ENCODE measurements at regions not wholly inside any gene's neighbourhood (a gene's known extent, or its start where the extent isn't known, plus 50 kb on each side); places are given as distances from the start of the nearest gene placed in this dataset.

GRCh38 chr2:82986899-82987298, 1472.2 kb downstream of the SUCLG1 start:
- Histone ChIP-seq H3K4me3 (no peak overlapping the region), H3K9me3 (ENCODE audit: low read depth) (no peaks in the 10 kb centered on the region), H4K20me1 (ENCODE audit: insufficient read depth, poor library complexity, severe bottlenecking) (no peaks in the 10 kb centered on the region), H3K27ac (no peak overlapping the region), H3K4me2 (no peak overlapping the region), H3K36me3 (replicated peaks; ENCODE audit: insufficient read depth, low read depth) (no peaks in the 10 kb centered on the region), H3K9me2 (replicated peaks; ENCODE audit: insufficient read depth) (no peaks in the 10 kb centered on the region), H3K27me3 (no peaks in the 10 kb centered on the region), H3K4me1 (ENCODE audit: insufficient read depth) (no peaks in the 10 kb centered on the region), H2AFZ (no peak overlapping the region), H3K79me2 (no peaks in the 10 kb centered on the region)
- WGBS (ENCODE audit: low lambda C conversion rate, missing lambda C conversion rate) = 98% methylated on average over 3 of the region's 3 CpGs
- no peak for DNase-seq (ENCODE audit: low spot score)
- TF ChIP-seq CTCF (IDR thresholded peaks at IDR 0.05; ENCODE audit: poor library complexity) (no peak), EZH2phosphoT487 (IDR thresholded peaks at IDR 0.05; ENCODE audit: low read depth, severe bottlenecking, unreplicated experiment) (no peak)

- 94% methylated on average over 16 of the region's 18 CpGs for WGBS (ENCODE audit: low lambda C conversion rate, missing lambda C conversion rate)
Measured at GRCh38 chr2:82985572-82986197, 1473.4 kb downstream of the SUCLG1 start.

GRCh38 chr2:82968358-82968757, 1490.7 kb downstream of the SUCLG1 start:
- no peak overlapping the region for H3K4me2 ChIP-seq
- H3K4me1 ChIP-seq (ENCODE audit: insufficient read depth) = no peaks in the 10 kb centered on the region
- no peak overlapping the region for H2AFZ ChIP-seq
- no peak overlapping the region for H3K4me3 ChIP-seq
- no peaks in the 10 kb centered on the region for H3K9me3 ChIP-seq (ENCODE audit: low read depth)
- H3K27ac ChIP-seq = no peak overlapping the region
- H4K20me1 ChIP-seq (ENCODE audit: insufficient read depth, poor library complexity, severe bottlenecking) = no peaks in the 10 kb centered on the region
- TF ChIP-seq EZH2 (IDR thresholded peaks at IDR 0.05; ENCODE audit: borderline replicate concordance) = no peak
- no peak for TF ChIP-seq EZH2phosphoT487 (IDR thresholded peaks at IDR 0.05; ENCODE audit: low read depth, severe bottlenecking, unreplicated experiment)
- H3K79me2 ChIP-seq = no peaks in the 10 kb centered on the region
- H3K36me3 ChIP-seq (replicated peaks; ENCODE audit: insufficient read depth, low read depth) = no peaks in the 10 kb centered on the region
- no peaks in the 10 kb centered on the region for H3K27me3 ChIP-seq
- H3K9me2 ChIP-seq (replicated peaks; ENCODE audit: insufficient read depth) = no peaks in the 10 kb centered on the region
- DNase-seq (ENCODE audit: low spot score) = no peak

More at GRCh38 chr2:82985572-82986197, 1473.4 kb downstream of the SUCLG1 start:
- Histone ChIP-seq H3K9me2 (replicated peaks; ENCODE audit: insufficient read depth) (no peaks in the 10 kb centered on the region), H2AFZ (no peak overlapping the region), H3K79me2 (no peaks in the 10 kb centered on the region), H3K36me3 (replicated peaks; ENCODE audit: insufficient read depth, low read depth) (no peaks in the 10 kb centered on the region), H3K4me2 (no peak overlapping the region), H3K4me3 (no peak overlapping the region), H3K4me1 (ENCODE audit: insufficient read depth) (no peaks in the 10 kb centered on the region), H3K27ac (no peak overlapping the region), H3K27me3 (no peaks in the 10 kb centered on the region), H4K20me1 (ENCODE audit: insufficient read depth, poor library complexity, severe bottlenecking) (no peaks in the 10 kb centered on the region), H3K9me3 (ENCODE audit: low read depth) (no peaks in the 10 kb centered on the region)
- no peak for TF ChIP-seq EZH2 (IDR thresholded peaks at IDR 0.05; ENCODE audit: borderline replicate concordance)
- no peak for TF ChIP-seq CTCF (IDR thresholded peaks at IDR 0.05; ENCODE audit: poor library complexity)
- TF ChIP-seq EZH2phosphoT487 (IDR thresholded peaks at IDR 0.05; ENCODE audit: low read depth, severe bottlenecking, unreplicated experiment) = no peak
- DNase-seq (ENCODE audit: low spot score) = no peak

- Histone ChIP-seq H3K9me2 (replicated peaks; ENCODE audit: insufficient read depth) (no peaks in the 10 kb centered on the region), H3K27me3 (no peaks in the 10 kb centered on the region), H3K36me3 (replicated peaks; ENCODE audit: insufficient read depth, low read depth) (no peaks in the 10 kb centered on the region), H3K79me2 (no peaks in the 10 kb centered on the region), H3K9me3 (ENCODE audit: low read depth) (no peaks in the 10 kb centered on the region), H3K4me3 (no peak overlapping the region), H4K20me1 (ENCODE audit: insufficient read depth, poor library complexity, severe bottlenecking) (no peaks in the 10 kb centered on the region), H3K4me1 (ENCODE audit: insufficient read depth) (no peaks in the 10 kb centered on the region), H2AFZ (no peak overlapping the region), H3K27ac (no peak overlapping the region), H3K4me2 (no peak overlapping the region)
- WGBS (ENCODE audit: low lambda C conversion rate, missing lambda C conversion rate) = 75% methylated on average over 4 of the region's 4 CpGs
- no peak for DNase-seq (ENCODE audit: low spot score)
- no peak for TF ChIP-seq EZH2phosphoT487 (IDR thresholded peaks at IDR 0.05; ENCODE audit: low read depth, severe bottlenecking, unreplicated experiment)
- no peak for TF ChIP-seq EZH2 (IDR thresholded peaks at IDR 0.05; ENCODE audit: borderline replicate concordance)
- TF ChIP-seq CTCF (IDR thresholded peaks at IDR 0.05; ENCODE audit: poor library complexity) = no peak
Measured at GRCh38 chr2:82964341-82964740, 1494.7 kb downstream of the SUCLG1 start.
